Naive B cell (primary cell): ENCODE measurements at regions not wholly inside any gene's neighbourhood (a gene's known extent, or its start where the extent isn't known, plus 50 kb on each side); places are given as distances from the start of the nearest gene placed in this dataset.
"Not testable (repeated sequence)": the region's sequence is repeated elsewhere in the genome, so short reads cannot be mapped to it uniquely, and the experiment has no call there.

Source experiments
- ATAC-seq, 2 donors: fragments of 150-1000 bp; cut with Tn5 transposase; 2 replicates each; pipeline ENCODE4 v1.10.0; 2021; ENCODE audit warnings: low read depth in 2 of 2, mild to moderate bottlenecking in 2 of 2, moderate library complexity in 2 of 2
- DNase-seq: peaks from one replicate; pipeline ENCODE4 v3.0.0; 2022
- H3K27ac Mint-ChIP-seq, 6 donors: one replicate each; pipeline ENCODE4 v1.8.0; 2020 to 2022; ENCODE audit warnings: mild to moderate bottlenecking in 6 of 6, mixed read lengths in 6 of 6, moderate library complexity in 5 of 6, inconsistent platforms in 2 of 6
- H3K27me3 Mint-ChIP-seq, 3 donors: one replicate each; pipeline ENCODE4 v1.8.0; 2021 to 2022; ENCODE audit warnings: mixed read lengths in 3 of 3, mild to moderate bottlenecking in 1 of 3
- H3K36me3 Mint-ChIP-seq, 2 donors: one replicate each; pipeline ENCODE4 v1.8.0; 2020 to 2022; ENCODE audit warnings: mixed read lengths in 2 of 2, inconsistent platforms in 1 of 2, mild to moderate bottlenecking in 1 of 2
- H3K4me1 Mint-ChIP-seq, 3 donors: one replicate each; pipeline ENCODE4 v1.8.0; 2020 to 2022; ENCODE audit warnings: mixed read lengths in 3 of 3, inconsistent platforms in 1 of 3, mild to moderate bottlenecking in 1 of 3, moderate library complexity in 1 of 3
- H3K4me3 Mint-ChIP-seq, 8 donors: one replicate each; pipeline ENCODE4 v1.8.0; 2020 to 2022; ENCODE audit warnings: mild to moderate bottlenecking in 8 of 8, mixed read lengths in 8 of 8, moderate library complexity in 8 of 8, inconsistent platforms in 2 of 8
- H3K9me3 Mint-ChIP-seq, 7 donors: one replicate each; pipeline ENCODE4 v1.8.0; 2020 to 2022; ENCODE audit warnings: mixed read lengths in 7 of 7, mild to moderate bottlenecking in 5 of 7, inconsistent platforms in 2 of 7, moderate library complexity in 1 of 7

DNA sequence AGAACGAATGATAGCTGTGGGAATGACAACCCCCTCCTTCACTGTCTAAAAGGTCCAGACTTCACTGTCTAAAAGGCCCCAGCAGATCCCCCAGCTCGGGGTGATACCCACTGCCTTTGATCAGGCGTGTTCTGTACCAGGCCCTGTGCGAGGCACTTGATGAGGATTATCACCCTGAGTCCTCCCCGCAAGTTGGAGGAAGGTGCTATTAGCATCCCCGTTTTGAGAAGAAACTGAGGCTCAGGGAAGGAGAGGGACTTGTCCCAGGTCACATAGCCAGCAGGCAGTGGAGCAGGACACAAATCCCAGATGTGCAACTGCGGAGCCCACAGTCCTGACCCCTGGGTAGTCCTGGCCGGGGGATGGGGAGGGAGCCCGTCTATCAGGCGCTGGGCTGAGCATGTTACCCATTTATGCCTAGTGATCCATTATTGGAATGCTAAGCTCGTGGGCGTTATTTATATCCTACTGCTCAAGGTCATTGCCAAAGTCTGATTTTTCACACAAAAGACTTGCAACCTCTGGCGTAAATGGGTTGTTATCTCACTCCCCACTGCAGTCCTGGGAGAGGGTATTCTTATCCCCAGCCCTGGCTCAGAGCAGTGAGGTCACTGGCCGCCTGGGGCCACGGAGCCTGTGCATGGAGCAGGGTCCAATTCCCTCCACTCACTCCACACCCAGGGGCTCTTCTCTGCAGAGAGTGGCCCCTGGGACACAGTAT lies 722.2 kb downstream of the MATN1 start:
- no peak for DNase-seq
- Mint-ChIP-seq H3K27ac (no peak overlapping the region), H3K9me3 (peaks cover 0 to 11% (median 4%) of the 10 kb centered on the region in 7 donors), H3K4me1 (no peaks in the 10 kb centered on the region), H3K4me3 (no peak overlapping the region), H3K36me3 (no peaks in the 10 kb centered on the region), H3K27me3 (no peaks in the 10 kb centered on the region)
- ATAC-seq: no peak

- no peak for DNase-seq
- no peak overlapping the region for H3K4me3 Mint-ChIP-seq
These were observed 723.1 kb downstream of the MATN1 start for GRCh38 chr1:30000266-30000665.

GRCh38 chr1:29999595-29999994 lies 723.8 kb downstream of the MATN1 start:
- Mint-ChIP-seq H3K27ac (no peak overlapping the region), H3K27me3 (no peaks in the 10 kb centered on the region), H3K9me3 (peaks cover 0 to 27% (median 12%) of the 10 kb centered on the region in 7 donors), H3K36me3 (no peaks in the 10 kb centered on the region), H3K4me1 (no peaks in the 10 kb centered on the region), H3K4me3 (no peak overlapping the region)
- no peak for ATAC-seq
- no peak for DNase-seq

More at GRCh38 chr1:30000266-30000665, 723.1 kb downstream of the MATN1 start:
- H3K27me3 Mint-ChIP-seq: no peaks in the 10 kb centered on the region
- no peaks in the 10 kb centered on the region for H3K4me1 Mint-ChIP-seq
- H3K27ac Mint-ChIP-seq: no peak overlapping the region
- peaks cover 0 to 20% (median 6%) of the 10 kb centered on the region in 7 donors for H3K9me3 Mint-ChIP-seq
- H3K36me3 Mint-ChIP-seq: no peaks in the 10 kb centered on the region
- ATAC-seq: no peak

GRCh38 chr1:29998686-29999085 lies 724.7 kb downstream of the MATN1 start:
- Mint-ChIP-seq H3K4me1 (no peaks in the 10 kb centered on the region), H3K9me3 (peaks cover 0 to 36% (median 13%) of the 10 kb centered on the region in 7 donors), H3K36me3 (no peaks in the 10 kb centered on the region), H3K4me3 (no peak overlapping the region), H3K27ac (no peak overlapping the region), H3K27me3 (no peaks in the 10 kb centered on the region)
- no peak for DNase-seq
- no peak for ATAC-seq

DNA sequence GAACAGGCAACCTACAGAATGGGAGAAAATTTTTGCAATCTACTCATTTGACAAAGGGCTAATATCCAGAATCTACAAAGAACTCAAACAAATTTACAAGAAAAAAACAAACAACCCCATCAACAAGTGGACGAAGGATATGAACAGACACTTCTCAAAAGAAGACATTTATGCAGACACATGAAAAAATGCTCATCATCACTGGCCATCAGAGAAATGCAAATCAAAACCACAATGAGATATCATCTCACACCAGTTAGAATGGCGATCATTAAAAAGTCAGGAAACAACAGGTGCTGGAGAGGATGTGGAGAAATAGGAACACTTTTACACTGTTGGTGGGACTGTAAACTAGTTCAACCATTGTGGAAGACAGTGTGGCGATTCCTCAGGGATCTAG lies 725.6 kb downstream of the MATN1 start:
- ATAC-seq, H3K36me3 Mint-ChIP-seq: not testable (repeated sequence)

DNA sequence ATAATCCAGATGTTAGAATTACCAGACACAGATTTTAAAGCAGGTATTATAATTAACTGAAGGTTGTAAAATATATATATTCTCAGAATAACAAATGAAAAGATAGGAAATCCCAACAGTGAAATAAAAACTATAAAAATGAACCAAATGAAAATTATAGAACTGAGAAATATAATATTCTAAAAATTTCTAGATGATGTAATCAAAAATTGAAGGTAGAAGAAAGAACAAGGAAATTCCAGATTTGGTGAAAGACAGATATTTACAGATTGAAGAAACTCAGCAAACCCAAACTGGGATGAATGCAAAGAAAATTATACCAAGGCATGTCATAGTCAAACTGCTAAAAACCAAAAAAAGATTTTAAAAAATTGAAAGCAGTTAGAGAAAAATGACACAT lies 729.4 kb downstream of the MATN1 start:
- Mint-ChIP-seq H3K27me3 (no peaks in the 10 kb centered on the region), H3K4me1 (no peaks in the 10 kb centered on the region), H3K36me3 (peaks cover 0 to 10% of the 10 kb centered on the region in 2 donors), H3K27ac (no peak overlapping the region), H3K9me3 (peaks cover 11 to 55% (median 27%) of the 10 kb centered on the region in 7 donors), H3K4me3 (no peak overlapping the region)
- ATAC-seq: no peak
- DNase-seq: no peak

More for the DNA sequence above, 725.6 kb downstream of the MATN1 start:
- not testable (repeated sequence) for H3K27me3 Mint-ChIP-seq, H3K4me1 Mint-ChIP-seq, H3K4me3 Mint-ChIP-seq, H3K27ac Mint-ChIP-seq, DNase-seq
- peaks cover 6 to 45% (median 21%) of the 10 kb centered on the region in 7 donors for H3K9me3 Mint-ChIP-seq

- ATAC-seq (no peak), DNase-seq (no peak)
- Mint-ChIP-seq H3K4me1 (no peaks in the 10 kb centered on the region), H3K9me3 (peaks cover 11 to 49% (median 27%) of the 10 kb centered on the region in 7 donors), H3K4me3 (no peak overlapping the region), H3K36me3 (peaks cover 0 to 10% of the 10 kb centered on the region in 2 donors), H3K27me3 (no peaks in the 10 kb centered on the region), H3K27ac (no peak overlapping the region)
These were observed 731.6 kb downstream of the MATN1 start for GRCh38 chr1:29991815-29992214.

DNA sequence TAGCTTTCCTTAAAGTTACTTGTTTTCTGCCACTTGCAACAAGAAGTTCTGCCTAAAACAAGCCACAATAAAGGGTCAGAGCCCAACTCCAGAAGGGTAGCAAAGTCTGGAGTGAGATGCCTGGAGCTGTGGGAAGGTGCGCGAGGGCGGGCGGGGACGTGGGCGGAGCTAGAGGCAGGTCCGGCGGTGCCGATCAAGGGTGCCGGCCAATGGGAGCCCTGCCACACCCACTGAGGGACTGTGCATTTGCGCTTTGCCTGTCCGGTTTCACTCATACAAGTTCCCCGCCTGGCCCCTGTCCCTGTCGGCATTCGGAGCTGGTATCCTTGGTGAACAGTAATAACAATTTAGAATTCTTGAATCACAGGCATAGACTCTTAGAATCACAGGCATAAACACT lies 732.4 kb downstream of the MATN1 start:
- ATAC-seq (no peak), DNase-seq (no peak)
- Mint-ChIP-seq H3K4me1 (no peaks in the 10 kb centered on the region), H3K27me3 (peaks cover 0 to 4% (median 0%) of the 10 kb centered on the region in 3 donors), H3K9me3 (peaks cover 11 to 43% (median 21%) of the 10 kb centered on the region in 7 donors), H3K4me3 (no peak overlapping the region), H3K27ac (no peak overlapping the region), H3K36me3 (peaks cover 0 to 10% of the 10 kb centered on the region in 2 donors)

- Mint-ChIP-seq H3K27me3 (peaks cover 0 to 5% (median 0%) of the 10 kb centered on the region in 3 donors), H3K4me3 (no peak overlapping the region), H3K9me3 (peaks cover 9 to 36% (median 19%) of the 10 kb centered on the region in 7 donors), H3K36me3 (peaks cover 0 to 10% of the 10 kb centered on the region in 2 donors), H3K4me1 (no peaks in the 10 kb centered on the region), H3K27ac (no peak overlapping the region)
- no peak for ATAC-seq
- no peak for DNase-seq
These were observed 733.1 kb downstream of the MATN1 start for GRCh38 chr1:29990304-29990703.

- peaks cover 0 to 18% (median 7%) of the 10 kb centered on the region in 7 donors for H3K9me3 Mint-ChIP-seq
- DNase-seq (no peak), ATAC-seq (no peak)
- H3K27ac Mint-ChIP-seq: no peak overlapping the region
- H3K4me1 Mint-ChIP-seq: no peaks in the 10 kb centered on the region
- peaks cover 0 to 7% of the 10 kb centered on the region in 2 donors for H3K36me3 Mint-ChIP-seq
- H3K27me3 Mint-ChIP-seq: peaks cover 5 to 13% (median 12%) of the 10 kb centered on the region in 3 donors
- H3K4me3 Mint-ChIP-seq: peak overlapping the region in 1 of 8 donors; percentile 55
These were observed 736.4 kb downstream of the MATN1 start for GRCh38 chr1:29986986-29987385.

DNA sequence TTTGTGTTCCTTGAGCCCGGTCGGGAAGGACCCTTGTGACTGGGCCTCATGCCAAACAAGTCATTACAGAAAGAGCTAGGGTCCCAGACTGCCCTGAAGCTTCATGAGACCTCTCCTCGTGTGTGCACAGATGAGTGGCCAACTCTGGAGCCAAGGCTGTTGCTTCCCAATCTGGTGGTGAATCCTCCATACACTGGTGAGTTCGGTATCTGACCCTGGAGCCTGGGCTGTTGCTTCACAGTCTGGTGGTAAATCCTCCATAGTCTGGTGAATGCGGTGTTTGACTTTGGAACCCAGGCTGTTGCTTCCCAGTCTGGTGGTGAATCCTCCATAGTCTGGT lies 737.8 kb downstream of the MATN1 start:
- Mint-ChIP-seq H3K36me3 (peaks cover 0 to 7% of the 10 kb centered on the region in 2 donors), H3K27ac (no peak overlapping the region), H3K4me1 (no peaks in the 10 kb centered on the region), H3K9me3 (peaks cover 0 to 15% (median 6%) of the 10 kb centered on the region in 7 donors), H3K4me3 (no peak overlapping the region), H3K27me3 (peaks cover 11 to 27% (median 12%) of the 10 kb centered on the region in 3 donors)
- DNase-seq (no peak), ATAC-seq (no peak)

DNA sequence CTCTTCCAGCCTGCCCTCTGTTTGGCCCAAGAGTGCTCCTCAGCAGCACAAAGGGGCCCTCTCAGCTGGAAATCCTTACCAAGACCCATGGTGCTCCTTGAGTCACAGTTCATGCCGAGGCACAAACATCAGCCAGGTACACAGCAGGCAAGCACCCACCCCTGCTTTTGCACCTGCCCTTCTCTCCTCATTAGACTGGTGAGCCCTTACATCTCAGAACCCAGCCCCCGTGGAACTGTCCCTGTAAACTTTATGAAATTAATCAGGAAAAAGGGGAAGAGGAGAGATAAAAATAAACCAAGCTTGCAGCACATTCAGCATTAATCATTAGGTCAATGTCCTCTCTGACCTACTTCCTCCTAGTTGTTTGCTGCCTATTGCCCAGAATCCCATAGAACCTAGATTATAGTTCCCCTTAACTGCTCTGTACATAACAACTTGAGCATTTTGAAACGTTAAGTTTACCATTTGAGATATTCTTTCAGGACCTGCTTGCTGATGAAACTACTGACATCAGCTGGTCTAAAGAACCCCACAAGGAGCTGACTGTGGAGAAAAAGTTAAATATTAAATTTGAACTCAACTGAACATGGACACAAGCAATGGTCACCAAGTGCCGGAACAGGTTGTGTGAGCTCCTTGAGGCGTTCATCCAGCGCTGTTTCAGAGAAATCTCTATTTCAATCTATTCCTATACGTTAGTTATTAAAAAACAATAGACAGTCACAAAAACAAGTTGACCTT lies 738.4 kb downstream of the MATN1 start:
- DNase-seq (no peak), ATAC-seq (no peak)
- Mint-ChIP-seq H3K27ac (no peak overlapping the region), H3K9me3 (peaks cover 0 to 13% (median 5%) of the 10 kb centered on the region in 7 donors), H3K4me1 (no peaks in the 10 kb centered on the region), H3K27me3 (peaks cover 11 to 27% (median 12%) of the 10 kb centered on the region in 3 donors), H3K4me3 (no peak overlapping the region), H3K36me3 (peaks cover 0 to 7% of the 10 kb centered on the region in 2 donors)

- no peak for ATAC-seq
- H3K9me3 Mint-ChIP-seq: peaks cover 0 to 8% (median 5%) of the 10 kb centered on the region in 7 donors
These were observed 739.1 kb downstream of the MATN1 start for GRCh38 chr1:29984166-29984861.

More at GRCh38 chr1:29984166-29984861, 739.1 kb downstream of the MATN1 start:
- no peak for DNase-seq
- no peak overlapping the region for H3K27ac Mint-ChIP-seq
- no peak overlapping the region for H3K4me3 Mint-ChIP-seq
- H3K36me3 Mint-ChIP-seq: peaks cover 0 to 7% of the 10 kb centered on the region in 2 donors
- H3K4me1 Mint-ChIP-seq: no peaks in the 10 kb centered on the region
- peaks cover 11 to 27% (median 12%) of the 10 kb centered on the region in 3 donors for H3K27me3 Mint-ChIP-seq
